IPS DF 4.7 (cell line): ENCODE measurements at regions not wholly inside any gene's neighbourhood (a gene's known extent, or its start where the extent isn't known, plus 50 kb on each side); places are given as distances from the start of the nearest gene placed in this dataset.
"Not testable (repeated sequence)": the region's sequence is repeated elsewhere in the genome, so short reads cannot be mapped to it uniquely, and the experiment has no call there.

ENCODE experiments used
- DNase-seq: peaks from one replicate; pipeline ENCODE4 v3.0.0-alpha.2; 2013; ENCODE audit warnings: low spot score; ENCODE audit errors: extremely low read depth

DNA sequence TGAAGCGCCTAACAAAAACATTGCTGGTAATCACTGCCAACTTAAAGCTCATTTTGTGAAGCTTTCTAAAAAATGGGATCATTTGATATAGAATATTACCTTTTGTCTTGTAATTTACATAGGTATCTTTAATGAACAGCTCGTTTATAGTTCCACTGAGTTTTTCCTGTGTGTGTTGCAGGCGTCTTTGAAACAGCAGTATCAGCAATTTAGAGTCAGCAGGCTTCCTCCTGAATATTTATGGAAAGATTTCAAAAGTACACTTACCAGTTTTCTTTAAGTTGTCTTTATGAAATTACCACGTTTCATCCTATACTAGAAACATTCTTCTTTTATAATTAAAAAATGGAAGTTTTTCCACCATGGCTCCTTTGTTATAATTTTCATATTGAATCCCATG lies 140.3 kb upstream of the GRIN3A start:
- no peak for DNase-seq

GRCh38 chr9:101877439-101877838 lies 139.0 kb upstream of the GRIN3A start:
- no peak for DNase-seq

GRCh38 chr9:101861472-101861871 lies 123.0 kb upstream of the GRIN3A start:
- no peak for DNase-seq

DNA sequence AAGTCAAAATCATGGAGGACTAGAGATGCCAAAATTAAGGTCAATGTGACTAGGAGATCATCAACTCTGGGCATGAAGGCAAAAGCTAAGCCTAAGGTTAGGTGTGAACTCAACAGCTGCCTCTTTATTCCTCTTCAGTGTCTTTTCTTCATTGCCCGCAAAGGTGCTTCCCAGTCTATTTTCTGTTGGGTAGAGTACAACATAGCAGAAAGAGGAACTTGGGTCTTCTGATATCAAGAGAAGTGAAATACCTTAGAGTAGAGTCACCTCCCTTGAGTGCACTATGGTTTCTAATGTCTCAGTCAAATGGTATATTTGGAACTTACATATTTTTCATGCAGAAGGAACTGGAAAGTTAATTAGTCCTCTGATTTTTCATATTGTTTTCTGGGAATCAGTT lies 122.5 kb upstream of the GRIN3A start:
- DNase-seq, result no peak

DNA sequence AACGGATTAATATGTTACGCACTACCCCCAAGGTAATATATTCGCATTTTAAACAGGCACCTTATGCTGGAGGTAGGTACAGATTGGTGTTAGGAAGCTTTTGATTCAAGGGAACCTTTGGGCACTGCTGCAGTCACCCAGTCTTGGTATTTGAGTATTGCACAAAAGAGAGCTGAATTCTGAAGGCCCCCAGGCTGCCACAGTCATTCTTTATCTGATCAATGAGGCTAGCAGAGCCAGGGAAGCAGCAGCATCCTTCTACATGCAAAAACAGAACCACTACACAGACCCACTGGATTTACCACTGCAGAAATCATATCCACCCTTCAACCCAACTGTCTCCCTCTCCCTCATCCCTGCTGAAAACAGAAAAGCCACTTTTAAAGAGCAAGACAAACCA lies 121.2 kb upstream of the GRIN3A start:
- no peak for DNase-seq

DNA sequence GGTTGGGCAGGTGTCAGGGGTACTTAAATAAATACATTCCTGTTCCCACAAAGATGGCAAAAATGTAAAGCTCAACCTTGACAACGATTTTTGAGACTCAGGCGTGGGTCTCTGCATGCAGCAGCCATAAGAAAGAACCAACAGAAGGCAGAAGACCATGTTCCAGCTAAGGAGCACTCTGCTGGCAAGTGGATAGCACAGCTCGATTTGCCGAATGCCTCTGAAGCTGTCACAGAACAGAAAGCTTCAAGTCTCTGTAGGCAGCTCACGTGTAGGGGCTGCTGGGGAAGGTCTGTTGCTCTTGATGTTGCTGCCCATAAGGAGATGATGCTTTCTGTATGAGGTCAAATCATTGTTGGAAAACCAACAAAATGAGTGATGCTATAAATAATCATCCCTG lies 119.6 kb upstream of the GRIN3A start:
- DNase-seq, result no peak

- DNase-seq, result no peak
Measured at GRCh38 chr9:101849102-101849707, 110.8 kb upstream of the GRIN3A start.

DNA sequence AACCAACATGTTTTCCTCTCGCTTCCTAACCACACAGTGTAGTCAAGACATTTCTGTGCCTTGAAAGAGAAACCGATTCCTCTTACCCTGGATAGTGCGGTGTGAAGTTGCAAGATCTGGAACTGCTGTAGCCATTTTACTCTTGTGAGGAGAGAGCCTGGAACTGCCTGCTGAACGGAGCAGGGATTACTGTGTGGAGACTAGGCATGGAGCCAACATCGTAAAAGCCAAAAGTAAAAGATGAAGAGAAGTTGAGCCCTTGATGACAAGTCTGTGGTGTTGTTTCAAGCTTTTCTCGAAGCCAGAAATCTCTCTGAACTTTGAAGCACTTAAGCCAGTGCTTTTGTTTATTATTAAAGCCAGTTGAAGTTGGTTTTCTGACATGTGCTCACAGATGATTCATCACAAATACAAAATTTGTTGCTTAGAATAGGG lies 110.1 kb upstream of the GRIN3A start:
- no peak for DNase-seq

DNA sequence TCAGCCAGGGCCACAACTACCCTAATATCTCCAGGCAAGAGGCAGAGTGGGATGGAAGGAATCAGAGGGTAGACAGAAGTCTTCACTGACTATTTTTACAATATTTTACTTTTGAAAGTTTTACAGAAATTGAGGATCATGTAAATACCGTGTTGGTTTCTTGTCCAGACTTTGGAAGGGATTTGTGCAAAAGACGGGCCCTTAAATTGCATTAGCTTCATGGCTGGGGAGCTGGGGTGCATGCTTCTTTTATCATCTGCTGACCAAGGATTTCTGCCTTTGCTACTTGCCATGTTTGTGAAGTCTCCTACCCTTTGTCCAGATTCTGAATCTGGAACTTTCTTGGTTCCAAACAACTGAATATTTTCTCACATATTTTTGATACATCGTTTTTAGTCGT lies 107.7 kb upstream of the GRIN3A start:
- DNase-seq, result no peak

DNA sequence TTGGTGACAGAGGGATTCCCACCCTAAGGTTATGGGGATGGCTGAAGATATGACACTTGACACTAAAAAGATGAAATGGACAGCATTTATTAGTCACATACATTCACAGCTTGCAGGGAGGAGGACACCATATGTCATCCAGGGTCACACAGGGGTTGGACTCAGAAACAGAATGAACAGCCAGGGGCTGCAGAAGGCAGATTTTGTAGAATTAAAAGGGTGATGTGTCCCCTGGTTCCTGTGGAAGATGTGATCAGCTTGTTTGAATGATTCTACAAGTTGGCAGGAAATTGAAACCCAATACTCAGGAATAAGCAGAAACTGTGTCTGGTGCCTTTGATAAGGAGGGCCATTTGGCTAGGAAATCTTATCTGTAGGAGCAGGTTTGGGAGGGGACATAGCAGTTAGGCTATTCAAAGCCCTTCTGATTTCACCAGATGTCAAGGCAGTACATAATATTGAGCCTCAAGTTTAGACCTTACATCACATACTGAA lies 102.3 kb upstream of the GRIN3A start:
- no peak for DNase-seq

- not testable (repeated sequence) for DNase-seq
Measured at GRCh38 chr9:101838988-101839387, 100.5 kb upstream of the GRIN3A start.

DNA sequence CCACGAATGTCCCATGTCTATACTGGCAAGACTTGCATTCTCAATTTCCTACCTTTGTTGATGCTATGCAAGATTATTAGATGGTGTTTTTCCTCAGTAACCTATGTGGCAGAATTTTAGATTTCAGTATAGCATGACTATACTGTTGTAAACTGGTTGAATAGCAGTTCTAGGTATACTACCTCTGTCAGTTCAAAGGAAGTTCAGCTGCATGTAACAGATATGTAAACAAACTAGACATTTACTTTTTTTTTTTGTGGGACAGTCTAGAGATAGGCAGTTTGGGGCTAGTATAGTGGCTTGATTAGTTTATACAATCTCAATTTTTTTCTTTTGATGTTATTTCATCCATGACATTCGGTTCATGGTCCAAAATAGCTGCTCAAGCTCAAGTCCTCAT lies 97.6 kb upstream of the GRIN3A start:
- no peak for DNase-seq

DNA sequence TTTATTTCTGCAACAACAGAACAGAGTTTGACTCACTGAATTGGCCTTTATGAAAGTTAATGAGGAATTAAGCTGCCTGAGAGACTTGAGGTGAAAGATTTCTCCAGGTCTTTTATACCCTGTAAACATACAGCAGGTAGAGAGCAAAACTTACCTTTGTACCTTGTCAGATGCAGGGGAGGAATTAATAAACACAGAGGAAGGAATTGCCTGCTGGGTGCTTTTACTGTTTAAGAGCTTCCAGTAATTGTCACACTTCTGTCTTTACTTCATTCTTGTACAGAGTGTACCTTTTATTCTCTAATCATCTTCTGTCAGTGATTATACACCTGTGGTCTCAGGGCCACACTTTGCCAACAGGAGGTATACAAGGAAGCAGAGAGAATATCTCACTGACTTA lies 94.0 kb upstream of the GRIN3A start:
- no peak for DNase-seq

GRCh38 chr9:101821450-101821849 lies 83.0 kb upstream of the GRIN3A start:
- DNase-seq, result not testable (repeated sequence)

GRCh38 chr9:101820983-101821382 lies 82.5 kb upstream of the GRIN3A start:
- DNase-seq, result not testable (repeated sequence)

DNA sequence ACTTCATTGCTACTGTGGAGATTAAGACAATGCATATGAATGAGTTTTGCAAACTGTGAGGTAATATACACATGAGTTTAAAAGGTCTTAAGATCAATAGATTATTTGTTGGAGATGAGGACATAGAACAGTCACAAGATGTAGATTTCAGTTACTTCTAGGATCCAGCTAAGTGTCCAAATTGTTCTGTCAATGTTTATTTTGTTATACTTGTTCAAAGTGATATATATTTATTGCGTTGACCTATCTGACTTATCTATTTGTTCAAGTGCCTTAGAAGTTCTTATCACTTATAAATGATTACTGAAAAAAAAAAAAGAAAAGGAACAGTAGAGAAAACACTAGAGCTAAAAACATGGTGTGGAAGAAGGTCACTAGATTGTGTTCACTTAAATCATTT lies 75.6 kb upstream of the GRIN3A start:
- no peak for DNase-seq

GRCh38 chr9:101807879-101808278 lies 69.4 kb upstream of the GRIN3A start:
- DNase-seq, result not testable (repeated sequence)

- DNase-seq, result no peak
Measured at GRCh38 chr9:101796044-101796443, 57.6 kb upstream of the GRIN3A start.

- DNase-seq, result no peak
Measured at GRCh38 chr9:101795147-101795546, 56.7 kb upstream of the GRIN3A start.

DNA sequence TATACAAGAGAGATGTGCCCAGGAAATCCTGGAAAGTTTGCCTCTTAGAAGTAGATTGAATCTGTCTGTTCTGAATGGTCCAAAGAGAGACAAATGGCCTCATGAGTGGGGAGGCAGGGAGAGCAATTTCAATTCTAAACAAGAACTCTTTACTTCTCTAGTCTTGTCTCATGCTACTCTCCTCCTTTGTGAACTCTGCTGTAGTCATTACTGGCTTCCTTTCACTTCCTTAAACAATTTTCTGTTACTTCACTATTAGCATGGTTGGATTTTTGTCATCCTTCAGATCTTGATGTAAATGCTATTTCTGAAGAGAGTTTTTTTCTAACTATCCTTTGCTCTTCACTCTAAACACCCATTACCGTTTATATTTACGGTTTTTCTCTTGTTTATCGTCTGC lies 54.0 kb upstream of the GRIN3A start:
- DNase-seq, result no peak

DNA sequence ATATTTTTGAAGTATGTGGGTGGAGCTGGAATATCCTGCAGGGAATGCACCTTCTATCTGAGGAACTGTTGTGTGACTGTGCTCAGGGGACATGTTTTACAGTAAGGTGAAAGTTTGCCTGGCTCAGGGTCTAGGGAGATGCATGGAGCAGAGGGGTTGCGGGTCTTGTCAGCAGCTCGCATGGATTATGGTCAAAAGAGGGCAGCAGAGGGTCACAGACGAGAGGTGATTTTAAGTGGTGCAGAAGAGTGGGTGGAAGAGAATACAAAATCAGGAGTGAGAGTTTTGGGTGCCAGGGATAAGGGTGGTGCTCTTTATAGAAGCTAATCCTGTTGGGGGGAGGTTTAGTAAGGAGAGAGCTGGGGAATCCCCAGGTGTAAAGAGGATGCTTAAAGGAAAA lies 53.5 kb upstream of the GRIN3A start:
- peak; percentile 14 for DNase-seq

- DNase-seq, result no peak
Measured at GRCh38 chr9:101791533-101791932, 53.1 kb upstream of the GRIN3A start.
